GM06990 (cell line): ENCODE measurements at regions not wholly inside any gene's neighbourhood (a gene's known extent, or its start where the extent isn't known, plus 50 kb on each side); places are given as distances from the start of the nearest gene placed in this dataset.
A peak's percentile ranks its signal among the peaks of the same experiment; 100 is the strongest.
"Not testable (repeated sequence)": the region's sequence is repeated elsewhere in the genome, so short reads cannot be mapped to it uniquely, and the experiment has no call there.

Source experiments
- DNase-seq: peaks from one replicate; pipeline ENCODE4 v3.0.0-alpha.2; 2011; ENCODE audit not compliant: insufficient read length; ENCODE audit errors: extremely low read depth
- H3K27me3 ChIP-seq: replicated peaks from 2 replicates; pipeline ENCODE4 v1.6.0; 2011; ENCODE audit warnings: low read length; ENCODE audit not compliant: control insufficient read depth, insufficient read depth
- H3K36me3 ChIP-seq: 2 replicates; pipeline ENCODE4 v1.5.1; 2011; ENCODE audit warnings: low read length; ENCODE audit not compliant: control insufficient read depth, insufficient read depth
- H3K4me3 ChIP-seq: replicated peaks from 2 replicates; pipeline ENCODE4 v1.5.1; 2011; ENCODE audit warnings: low read depth, mild to moderate bottlenecking, control low read depth, low read length
- CTCF ChIP-seq: IDR thresholded peaks from 2 replicates; pipeline ENCODE4 v1.5.1; 2011; ENCODE audit warnings: low read length, control low read depth, mild to moderate bottlenecking, inconsistent platforms; ENCODE audit not compliant: insufficient read depth, poor library complexity, severe bottlenecking

DNA sequence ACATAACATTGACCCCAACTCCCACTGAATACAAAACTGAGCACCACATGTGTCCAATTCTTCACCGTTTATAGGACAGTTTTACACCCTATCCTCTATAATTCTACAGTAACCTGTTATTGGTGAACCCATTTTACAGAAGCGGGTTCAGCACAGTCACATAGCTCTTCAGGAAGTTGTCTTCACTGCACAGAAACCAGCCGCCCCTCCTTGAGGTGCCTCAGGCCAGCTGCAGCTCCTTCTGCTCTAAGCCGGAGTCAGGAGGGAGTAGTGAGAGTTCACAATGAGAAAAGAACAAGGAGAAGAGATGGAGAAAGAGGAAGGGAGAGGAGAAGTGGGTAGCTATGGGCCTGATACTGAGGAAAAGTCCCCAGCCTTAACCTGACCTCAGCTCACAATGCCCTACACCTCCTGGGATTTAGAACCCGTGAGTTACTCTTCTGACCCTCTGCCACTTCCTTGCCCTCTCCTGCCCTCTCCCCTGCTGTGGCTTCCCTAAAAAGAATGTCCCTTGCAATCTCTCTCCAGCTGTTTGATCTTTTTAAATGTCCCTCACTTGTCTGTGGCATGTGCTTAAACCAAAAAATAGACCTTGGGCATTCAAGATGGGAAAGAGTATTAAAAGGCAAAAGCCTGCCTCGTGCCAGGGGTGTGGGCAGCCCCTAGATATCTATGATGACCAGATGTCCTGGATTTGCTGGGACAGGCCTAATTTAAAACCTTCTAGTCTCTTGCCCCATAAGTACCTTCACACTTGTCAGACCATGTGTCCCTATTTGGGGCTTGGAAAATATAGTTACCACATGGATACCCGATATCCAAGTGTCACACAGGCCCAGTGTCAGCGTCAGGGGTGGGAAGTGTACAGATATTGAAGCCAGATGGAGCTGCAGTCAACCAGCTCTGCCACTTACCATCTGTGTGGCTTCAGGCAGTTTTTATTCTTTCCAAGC, 71.3 kb upstream of the HES1 start:
- no peaks in the 10 kb centered on the region for H3K36me3 ChIP-seq
- H3K27me3 ChIP-seq, result no peaks in the 10 kb centered on the region
- DNase-seq, result no peak
- TF ChIP-seq CTCF, result no peak
- H3K4me3 ChIP-seq, result no peak overlapping the region

DNA sequence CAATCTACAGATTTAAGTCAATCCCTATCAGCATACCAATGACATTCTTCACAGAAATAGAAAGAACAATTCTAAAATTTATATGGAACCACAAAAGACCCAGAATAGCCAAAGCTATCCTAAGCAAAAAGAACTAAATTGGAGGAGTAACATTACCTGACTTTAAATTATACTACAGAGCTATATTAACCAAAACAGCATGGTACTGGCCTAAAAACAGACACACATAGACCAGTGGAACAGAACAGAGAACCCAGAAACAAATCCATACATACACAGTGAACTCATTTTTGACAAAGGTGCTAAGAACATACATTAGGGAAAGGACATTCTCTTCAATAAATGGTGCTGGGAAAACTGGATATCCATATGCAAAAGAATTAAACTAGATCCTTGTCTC, 68.6 kb upstream of the HES1 start:
- H3K36me3 ChIP-seq, H3K27me3 ChIP-seq, H3K4me3 ChIP-seq, DNase-seq: not testable (repeated sequence)

GRCh38 chr3:194067949-194068362, 68.0 kb upstream of the HES1 start:
- Histone ChIP-seq H3K36me3 (no peaks in the 10 kb centered on the region), H3K27me3 (no peaks in the 10 kb centered on the region), H3K4me3 (no peak overlapping the region)
- no peak for DNase-seq
- TF ChIP-seq CTCF, result no peak

DNA sequence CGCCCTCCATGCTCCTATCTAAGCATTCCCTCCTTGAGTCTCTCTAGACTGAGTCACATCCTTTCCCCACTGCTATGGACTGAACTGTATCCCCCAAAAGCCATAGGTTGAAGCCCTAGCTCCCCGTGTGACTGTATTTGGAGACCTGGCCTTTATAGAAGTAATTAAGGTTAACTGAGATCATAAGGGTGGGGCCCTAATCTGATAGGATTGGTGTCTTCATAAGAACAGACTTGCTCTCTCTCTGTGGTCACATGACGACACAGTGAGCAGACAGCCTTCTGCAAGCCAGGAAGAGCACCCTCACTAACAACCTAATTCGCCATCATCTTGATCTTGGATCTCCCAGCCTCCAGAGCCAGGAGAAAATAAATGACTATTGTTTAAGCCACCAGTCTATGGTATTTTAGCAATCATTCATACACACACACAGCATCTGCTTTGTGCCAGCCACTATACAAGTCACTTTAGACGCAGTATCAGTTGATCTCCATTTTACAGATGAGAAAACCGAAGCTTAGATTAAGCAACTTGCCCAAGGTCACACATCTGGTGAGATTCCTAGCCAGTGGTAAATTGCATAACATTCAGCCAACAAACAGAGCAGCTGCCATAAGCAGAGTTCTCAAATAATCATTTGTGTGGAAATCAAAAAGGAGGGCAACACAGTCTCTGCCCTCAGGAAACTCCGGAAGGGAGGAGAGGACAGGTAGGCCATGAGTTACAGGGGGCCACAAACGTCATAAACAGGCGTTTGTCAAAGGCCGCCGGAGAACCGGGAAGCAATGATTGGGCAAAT, 66.3 kb upstream of the HES1 start:
- Histone ChIP-seq H3K27me3 (no peaks in the 10 kb centered on the region), H3K36me3 (no peaks in the 10 kb centered on the region), H3K4me3 (no peak overlapping the region)
- no peak for TF ChIP-seq CTCF
- no peak for DNase-seq

DNA sequence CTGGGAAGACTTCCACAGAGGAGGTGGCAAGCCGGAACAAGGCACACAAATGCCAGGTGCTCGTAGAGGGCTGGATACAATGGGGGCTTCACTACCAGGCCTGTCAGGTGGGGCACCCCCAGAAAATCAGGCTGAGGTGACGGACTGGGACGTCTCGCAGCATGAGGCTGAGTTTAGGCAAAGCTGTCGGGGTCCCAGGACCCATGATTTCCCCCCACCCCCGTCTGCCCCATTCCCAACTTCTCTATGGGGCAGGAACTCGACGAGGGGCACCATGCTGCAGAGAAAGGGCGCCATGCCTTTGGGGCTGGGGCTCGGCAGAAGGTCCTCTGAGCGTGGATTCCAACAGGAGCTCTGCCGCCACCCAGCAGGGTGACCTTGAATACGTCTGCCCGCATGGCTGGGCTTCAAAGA, 65.7 kb upstream of the HES1 start:
- H3K4me3 ChIP-seq, result peak overlapping the region; percentile 53
- DNase-seq, result no peak
- no peaks in the 10 kb centered on the region for H3K27me3 ChIP-seq
- no peak for TF ChIP-seq CTCF
- no peaks in the 10 kb centered on the region for H3K36me3 ChIP-seq
